SK-N-SH treated with all-trans-retinoic acid at 6 μM for 48 hours (cell line): ENCODE measurements at regions not wholly inside any gene's neighbourhood (a gene's known extent, or its start where the extent isn't known, plus 50 kb on each side); places are given as distances from the start of the nearest gene placed in this dataset.

ENCODE experiments used
- ATAC-seq: fragments of 200-7000 bp; cut with Tn5 transposase; 3 replicates; pipeline ENCODE4 v1.9.1; 2020; ENCODE audit warnings: mild to moderate bottlenecking, moderate library complexity
- ARNTL ChIP-seq: fragments of 450-650 bp; formaldehyde crosslinking; IDR thresholded peaks from 2 replicates; pipeline ENCODE4 v1.5.0; 2020; ENCODE audit warnings: low read depth, mild to moderate bottlenecking, moderate library complexity, borderline replicate concordance
- BACH2 ChIP-seq: fragments of 250-450 bp; sonication (Bioruptor Pico); IDR thresholded peaks from 2 replicates; pipeline ENCODE4 v1.9.0; 2021; ENCODE audit warnings: mild to moderate bottlenecking, borderline replicate concordance
- CREB5 ChIP-seq: fragments of 250-450 bp; sonication (Bioruptor Pico); IDR thresholded peaks from 2 replicates; pipeline ENCODE4 v1.5.1; 2020; ENCODE audit warnings: low read depth, mild to moderate bottlenecking, moderate library complexity
- CSDC2 ChIP-seq: fragments of 250-450 bp; sonication (Bioruptor Pico); IDR thresholded peaks from 2 replicates; pipeline ENCODE4 v1.5.0; 2020; ENCODE audit warnings: mild to moderate bottlenecking, moderate library complexity
- CSRNP3 ChIP-seq: fragments of 250-450 bp; sonication (Bioruptor Pico); IDR thresholded peaks from 2 replicates; pipeline ENCODE4 v1.5.1; 2021; ENCODE audit warnings: mild to moderate bottlenecking, moderate library complexity
- OSR1 ChIP-seq: fragments of 250-450 bp; sonication (Bioruptor Pico); IDR thresholded peaks from 2 replicates; pipeline ENCODE4 v1.8.0; 2022; ENCODE audit warnings: moderate library complexity, mild to moderate bottlenecking, inconsistent platforms
- PATZ1 ChIP-seq: fragments of 250-450 bp; sonication (Bioruptor Pico); IDR thresholded peaks from 2 replicates; pipeline ENCODE4 v1.8.0; 2020; ENCODE audit warnings: mild to moderate bottlenecking, moderate library complexity, borderline replicate concordance
- POU6F1 ChIP-seq: fragments of 250-450 bp; sonication (Bioruptor Pico); IDR thresholded peaks from 2 replicates; pipeline ENCODE4 v1.8.0; 2021; ENCODE audit warnings: low read depth, mild to moderate bottlenecking, moderate library complexity, borderline replicate concordance
- PPARA ChIP-seq: fragments of 250-450 bp; sonication (Bioruptor Pico); IDR thresholded peaks from 2 replicates; pipeline ENCODE4 v1.5.0; 2020; ENCODE audit warnings: mild to moderate bottlenecking, borderline replicate concordance
- RARB ChIP-seq: fragments of 250-450 bp; sonication (Bioruptor Pico); IDR thresholded peaks from 2 replicates; pipeline ENCODE4 v1.8.0; 2021; ENCODE audit warnings: mild to moderate bottlenecking, moderate library complexity
- TCF4 ChIP-seq: fragments of 250-450 bp; sonication (Bioruptor Pico); IDR thresholded peaks from 2 replicates; pipeline ENCODE4 v1.8.0; 2021; ENCODE audit warnings: mild to moderate bottlenecking, moderate library complexity, borderline replicate concordance
- ZFP30 ChIP-seq: fragments of 450-650 bp; formaldehyde crosslinking; IDR thresholded peaks from 2 replicates; pipeline ENCODE4 v1.5.0; 2022; ENCODE audit warnings: mild to moderate bottlenecking, moderate library complexity
- ZNF70 ChIP-seq: fragments of 450-650 bp; formaldehyde crosslinking; IDR thresholded peaks from 2 replicates; pipeline ENCODE4 v1.5.0; 2020; ENCODE audit warnings: mild to moderate bottlenecking, moderate library complexity

- TF ChIP-seq PPARA (no peak), ARNTL (CRISPR knock-in tag) (no peak), PATZ1 (CRISPR knock-in tag) (no peak), CREB5 (CRISPR knock-in tag) (no peak)
Observed at GRCh38 chr9:1722404-1722803, 292.7 kb upstream of the SMARCA2 start.

GRCh38 chr9:1723522-1724015 lies 291.6 kb upstream of the SMARCA2 start:
- TF ChIP-seq PPARA, result no peak
- TF ChIP-seq ZFP30 (CRISPR knock-in tag), result no peak
- TF ChIP-seq POU6F1 (CRISPR knock-in tag), result no peak
- TF ChIP-seq OSR1 (CRISPR knock-in tag), result no peak
- no peak for TF ChIP-seq RARB (CRISPR knock-in tag)
- no peak for TF ChIP-seq ZNF70 (CRISPR knock-in tag)
- no peak for TF ChIP-seq PATZ1 (CRISPR knock-in tag)
- no peak for TF ChIP-seq BACH2
- ATAC-seq, result no peak

More at GRCh38 chr9:1722404-1722803, 292.7 kb upstream of the SMARCA2 start:
- ATAC-seq, result no peak

GRCh38 chr9:1726993-1727759 lies 288.0 kb upstream of the SMARCA2 start:
- no peak for ATAC-seq

More at GRCh38 chr9:1726993-1727759, 288.0 kb upstream of the SMARCA2 start:
- TF ChIP-seq CSRNP3 (CRISPR knock-in tag) (no peak), TCF4 (CRISPR knock-in tag) (no peak), CSDC2 (no peak), POU6F1 (CRISPR knock-in tag) (no peak), ZFP30 (CRISPR knock-in tag) (no peak), CREB5 (CRISPR knock-in tag) (no peak)
